Cardiac muscle cell (in vitro differentiated cells and primary cell): ENCODE measurements at regions not wholly inside any gene's neighbourhood (a gene's known extent, or its start where the extent isn't known, plus 50 kb on each side); places are given as distances from the start of the nearest gene placed in this dataset.

Experiments used
- DNase-seq, 2 donors: peaks; one replicate each; pipeline versions ENCODE4 v3.0.0 to v3.0.0-alpha.2; 2010 to 2017; ENCODE audit warnings: low read depth in 1 of 2, low spot score in 1 of 2
- H3K27ac ChIP-seq: fragments of 200-600 bp; sonication (generic); 2 replicates; pipeline ENCODE4 v1.5.1; 2016
- H3K27me3 ChIP-seq: fragments of 200-600 bp; sonication (generic); 2 replicates; pipeline ENCODE4 v1.6.0; 2016; ENCODE audit warnings: control low read depth
- H3K36me3 ChIP-seq: fragments of 200-600 bp; sonication (generic); 2 replicates; pipeline ENCODE4 v1.5.1; 2016; ENCODE audit warnings: control low read depth
- H3K4me1 ChIP-seq: fragments of 200-600 bp; sonication (generic); 2 replicates; pipeline ENCODE4 v1.8.1; 2017; ENCODE audit warnings: low read depth, mild to moderate bottlenecking, mixed run types
- H3K4me3 ChIP-seq: fragments of 200-600 bp; sonication (generic); 2 replicates; pipeline ENCODE4 v1.5.1; 2016; ENCODE audit warnings: mild to moderate bottlenecking
- H3K9me3 ChIP-seq: fragments of 200-600 bp; sonication (generic); 2 replicates; pipeline ENCODE4 v1.5.1; 2017; ENCODE audit warnings: low read depth, mild to moderate bottlenecking, control low read depth
- TF ChIP-seq, protein P1 (sequence below): IDR thresholded peaks from 2 replicates; pipeline ENCODE4 v1.5.1; 2012; ENCODE audit warnings: low read depth, mild to moderate bottlenecking, low read length

DNA sequence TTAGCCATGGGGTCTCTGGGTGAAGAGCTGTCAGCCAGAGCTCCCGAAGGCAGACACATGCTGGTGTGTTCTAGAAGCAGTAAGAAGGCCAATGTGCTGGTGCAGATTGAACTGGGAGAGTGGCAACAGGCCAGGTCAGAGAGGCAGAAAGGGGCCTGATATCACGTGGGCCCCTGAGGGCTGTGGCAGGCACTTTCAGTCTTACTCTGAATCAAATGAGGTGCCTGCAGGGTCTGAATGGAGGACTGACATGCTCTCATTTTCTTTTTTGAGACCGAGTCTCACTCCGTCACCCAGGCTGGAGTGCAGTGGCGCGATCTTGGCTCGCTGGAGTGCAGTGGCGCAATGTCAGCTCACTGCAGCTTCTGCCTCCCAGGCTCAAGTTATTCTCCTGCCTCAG is 293.8 kb downstream of the ABCC12 start:
- Histone ChIP-seq H3K4me3 (no peak overlapping the region), H3K27ac (no peak overlapping the region), H3K27me3 (no peaks in the 10 kb centered on the region), H3K36me3 (no peaks in the 10 kb centered on the region), H3K4me1 (no peaks in the 10 kb centered on the region), H3K9me3 (no peaks in the 10 kb centered on the region)
- no peak for DNase-seq
- TF ChIP-seq, protein P1, sequence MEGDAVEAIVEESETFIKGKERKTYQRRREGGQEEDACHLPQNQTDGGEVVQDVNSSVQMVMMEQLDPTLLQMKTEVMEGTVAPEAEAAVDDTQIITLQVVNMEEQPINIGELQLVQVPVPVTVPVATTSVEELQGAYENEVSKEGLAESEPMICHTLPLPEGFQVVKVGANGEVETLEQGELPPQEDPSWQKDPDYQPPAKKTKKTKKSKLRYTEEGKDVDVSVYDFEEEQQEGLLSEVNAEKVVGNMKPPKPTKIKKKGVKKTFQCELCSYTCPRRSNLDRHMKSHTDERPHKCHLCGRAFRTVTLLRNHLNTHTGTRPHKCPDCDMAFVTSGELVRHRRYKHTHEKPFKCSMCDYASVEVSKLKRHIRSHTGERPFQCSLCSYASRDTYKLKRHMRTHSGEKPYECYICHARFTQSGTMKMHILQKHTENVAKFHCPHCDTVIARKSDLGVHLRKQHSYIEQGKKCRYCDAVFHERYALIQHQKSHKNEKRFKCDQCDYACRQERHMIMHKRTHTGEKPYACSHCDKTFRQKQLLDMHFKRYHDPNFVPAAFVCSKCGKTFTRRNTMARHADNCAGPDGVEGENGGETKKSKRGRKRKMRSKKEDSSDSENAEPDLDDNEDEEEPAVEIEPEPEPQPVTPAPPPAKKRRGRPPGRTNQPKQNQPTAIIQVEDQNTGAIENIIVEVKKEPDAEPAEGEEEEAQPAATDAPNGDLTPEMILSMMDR: no peak

DNA sequence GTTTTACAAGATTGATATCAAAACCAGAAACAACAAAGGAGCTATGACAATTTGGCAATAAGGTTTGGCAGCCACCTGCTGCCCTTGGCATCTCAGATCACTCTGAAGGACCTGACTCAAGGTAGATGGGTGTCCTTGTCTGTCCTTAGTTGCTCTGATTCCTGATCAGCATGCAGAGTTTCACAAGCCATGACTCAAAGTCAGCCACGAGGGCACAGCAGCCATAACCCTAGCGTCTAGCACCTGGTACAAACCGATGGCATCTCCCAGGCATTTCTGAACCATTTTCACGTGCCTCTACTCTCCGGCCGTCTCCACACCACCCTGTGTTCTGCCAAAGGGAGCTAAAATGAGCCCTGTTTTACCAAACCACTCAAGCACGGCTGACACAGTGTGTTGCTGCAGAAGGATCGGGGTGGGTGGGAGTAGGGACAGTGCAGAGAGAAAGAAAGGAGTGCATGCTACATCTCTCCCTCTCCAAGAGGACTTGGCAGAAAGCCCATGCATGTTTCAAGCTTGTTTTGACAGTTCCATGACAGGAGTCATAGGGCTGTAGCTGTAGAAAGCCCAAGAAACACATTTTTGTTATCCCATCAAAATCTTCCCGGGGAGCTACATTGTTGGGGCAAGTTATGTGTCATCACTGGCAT is 297.3 kb downstream of the ABCC12 start:
- no peak for DNase-seq
- TF ChIP-seq, protein P1: no peak
- H3K4me1 ChIP-seq: no peaks in the 10 kb centered on the region
- H3K36me3 ChIP-seq: no peaks in the 10 kb centered on the region
- no peak overlapping the region for H3K4me3 ChIP-seq
- H3K27me3 ChIP-seq: no peaks in the 10 kb centered on the region
- no peak overlapping the region for H3K27ac ChIP-seq
- H3K9me3 ChIP-seq: no peaks in the 10 kb centered on the region

DNA sequence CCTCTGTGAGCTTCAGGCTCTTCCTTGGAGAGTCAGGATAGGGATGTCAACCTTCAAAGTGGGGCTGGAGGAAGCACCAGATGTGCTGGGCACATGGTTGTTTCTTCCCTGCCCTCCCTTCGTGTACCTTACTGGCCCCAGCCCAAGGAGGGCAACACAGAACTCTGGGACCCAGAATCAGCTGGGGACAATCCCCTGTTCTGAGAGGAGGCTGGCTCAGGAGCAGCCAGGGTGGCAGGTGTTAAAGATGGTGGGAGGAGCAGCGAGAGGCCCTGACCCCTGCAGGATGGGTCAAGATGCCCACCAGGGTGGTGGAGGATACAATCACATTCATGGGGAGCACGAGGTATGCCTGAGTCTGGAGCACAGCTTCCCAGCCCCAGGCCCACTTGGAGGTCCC is 300.4 kb downstream of the ABCC12 start:
- H3K36me3 ChIP-seq: no peaks in the 10 kb centered on the region
- H3K4me3 ChIP-seq: no peak overlapping the region
- H3K27me3 ChIP-seq: no peaks in the 10 kb centered on the region
- no peaks in the 10 kb centered on the region for H3K4me1 ChIP-seq
- H3K27ac ChIP-seq: no peak overlapping the region
- DNase-seq: no peak
- TF ChIP-seq, protein P1: no peak
- no peaks in the 10 kb centered on the region for H3K9me3 ChIP-seq

DNA sequence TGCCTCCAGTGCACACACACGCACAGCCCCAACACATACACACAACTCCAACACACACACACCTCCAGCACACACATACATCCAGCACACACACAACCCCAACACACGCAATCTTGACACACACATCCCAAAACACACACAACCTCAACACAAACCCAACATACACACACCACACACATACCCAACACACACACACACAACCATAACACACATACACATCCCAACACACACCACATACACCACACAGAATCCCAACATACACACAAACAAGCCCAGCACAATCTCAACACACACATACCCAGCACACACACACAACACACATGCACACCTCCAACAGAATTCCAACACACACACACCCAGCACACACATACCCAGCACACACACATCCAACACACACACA is 301.1 kb downstream of the ABCC12 start:
- Histone ChIP-seq H3K9me3 (no peaks in the 10 kb centered on the region), H3K27ac (no peak overlapping the region), H3K4me1 (no peaks in the 10 kb centered on the region), H3K36me3 (no peaks in the 10 kb centered on the region), H3K27me3 (no peaks in the 10 kb centered on the region), H3K4me3 (no peak overlapping the region)
- DNase-seq: no peak
- TF ChIP-seq, protein P1: no peak

DNA sequence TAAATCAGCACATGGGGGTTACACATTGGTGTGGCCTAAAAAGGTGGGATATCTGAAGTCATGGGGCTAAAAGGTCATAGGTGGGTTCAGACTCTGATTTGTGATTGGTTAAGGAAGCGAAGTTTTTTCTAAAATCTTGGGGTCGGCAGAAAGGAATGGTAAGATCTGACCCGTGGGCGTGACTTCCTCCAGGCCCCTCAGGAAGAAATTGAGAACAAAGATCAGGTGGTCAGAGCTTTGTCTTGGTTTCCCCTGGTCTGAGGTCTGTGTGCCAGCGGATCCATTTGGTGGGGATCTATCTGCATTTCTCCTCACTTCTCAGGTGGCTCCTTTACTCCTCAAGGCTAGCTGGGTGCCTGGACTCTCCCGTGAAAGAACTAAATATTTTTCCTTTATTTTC is 302.8 kb downstream of the ABCC12 start:
- H3K4me3 ChIP-seq: no peak overlapping the region
- H3K4me1 ChIP-seq: no peaks in the 10 kb centered on the region
- no peak for DNase-seq
- TF ChIP-seq, protein P1: no peak
- no peaks in the 10 kb centered on the region for H3K36me3 ChIP-seq
- no peaks in the 10 kb centered on the region for H3K9me3 ChIP-seq
- no peak overlapping the region for H3K27ac ChIP-seq
- no peaks in the 10 kb centered on the region for H3K27me3 ChIP-seq
